ENCODE measurements at regions not wholly inside any gene's neighbourhood (a gene's known extent, or its start where the extent isn't known, plus 50 kb on each side); places are given as distances from the start of the nearest gene placed in this dataset.

DNA sequence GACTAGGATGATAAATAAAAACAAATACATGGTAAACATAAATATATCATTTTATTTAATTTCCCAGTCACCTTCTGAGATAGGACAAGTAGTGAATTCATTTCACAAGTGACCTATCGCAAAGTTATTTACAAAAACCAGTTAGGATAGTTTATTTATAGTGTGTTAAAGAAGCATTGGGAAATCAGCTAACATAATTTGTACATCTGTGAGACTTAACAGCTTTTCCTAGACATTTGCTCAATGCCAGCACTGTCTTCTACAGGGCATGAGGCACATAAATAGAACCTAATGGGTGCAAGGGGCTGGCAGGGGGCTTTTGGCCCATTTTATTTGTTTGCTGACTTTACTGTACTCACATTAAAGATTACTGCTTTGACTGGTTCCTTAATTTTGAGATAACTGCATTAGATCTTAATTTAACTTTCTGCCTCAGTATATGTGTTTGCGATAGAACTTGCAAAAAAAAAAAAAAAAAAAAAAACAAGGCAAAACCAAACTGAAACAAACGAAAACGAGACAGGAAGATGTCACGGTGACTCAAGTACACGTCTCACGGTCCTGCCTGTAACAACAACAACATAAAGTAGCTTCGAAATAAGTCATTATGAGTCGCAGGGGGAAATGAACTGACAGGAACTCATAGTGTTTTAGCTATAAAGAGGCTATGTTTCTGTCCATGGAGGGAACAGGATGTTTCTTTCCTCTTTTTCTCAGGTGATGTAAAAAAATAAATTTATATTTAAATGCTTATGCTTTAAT, 133.7 kb upstream of the GMDS start:
- no peak overlapping the region for H3K27ac Mint-ChIP-seq
- peaks cover 11% of the 10 kb centered on the region for H3K4me1 Mint-ChIP-seq
- no peaks in the 10 kb centered on the region for H3K27me3 Mint-ChIP-seq
- H3K9me3 Mint-ChIP-seq, result peaks cover 2% of the 10 kb centered on the region
- DNase-seq (ENCODE audit: low spot score in 2 of 2) (no peak), ATAC-seq (ENCODE audit: low read depth) (no peak)
- H3K4me3 Mint-ChIP-seq, result no peak overlapping the region
- H3K36me3 Mint-ChIP-seq, result peaks cover 4% of the 10 kb centered on the region

DNA sequence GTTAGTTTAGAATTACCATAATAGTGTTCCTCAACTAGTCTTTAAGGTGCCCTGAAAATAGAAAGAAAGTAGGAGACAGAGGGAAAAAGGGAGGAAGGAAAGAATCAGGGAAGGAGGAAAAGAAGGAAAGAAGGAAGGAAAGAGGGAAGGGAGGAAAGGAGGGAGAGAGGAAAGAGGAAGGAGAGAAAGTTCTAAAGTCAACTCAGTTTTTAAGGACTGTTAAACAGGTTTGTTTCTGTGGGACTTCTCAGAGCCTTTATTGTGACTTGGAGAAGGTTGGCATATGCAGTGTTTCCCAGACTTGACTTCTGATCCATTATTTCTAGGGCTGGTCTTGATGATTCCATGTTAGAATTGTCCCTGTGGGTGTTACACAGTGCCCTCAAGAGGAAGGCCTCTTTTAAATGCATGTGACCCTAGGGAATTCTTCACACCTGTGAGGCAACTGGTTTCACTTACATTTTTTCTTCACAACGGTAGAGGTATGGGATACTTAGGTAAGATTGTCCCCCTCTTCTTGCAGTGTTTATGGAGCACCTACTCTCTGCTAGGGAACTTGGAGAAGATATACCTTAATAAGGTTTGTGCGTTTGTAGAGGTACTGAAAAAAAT, 132.7 kb upstream of the GMDS start:
- ATAC-seq (ENCODE audit: low read depth) (no peak), DNase-seq (ENCODE audit: low spot score in 2 of 2) (no peak)
- peaks cover 11% of the 10 kb centered on the region for H3K4me1 Mint-ChIP-seq
- peaks cover 4% of the 10 kb centered on the region for H3K36me3 Mint-ChIP-seq
- H3K27ac Mint-ChIP-seq, result no peak overlapping the region
- H3K4me3 Mint-ChIP-seq, result no peak overlapping the region
- H3K27me3 Mint-ChIP-seq, result no peaks in the 10 kb centered on the region
- H3K9me3 Mint-ChIP-seq, result peaks cover 2% of the 10 kb centered on the region

DNA sequence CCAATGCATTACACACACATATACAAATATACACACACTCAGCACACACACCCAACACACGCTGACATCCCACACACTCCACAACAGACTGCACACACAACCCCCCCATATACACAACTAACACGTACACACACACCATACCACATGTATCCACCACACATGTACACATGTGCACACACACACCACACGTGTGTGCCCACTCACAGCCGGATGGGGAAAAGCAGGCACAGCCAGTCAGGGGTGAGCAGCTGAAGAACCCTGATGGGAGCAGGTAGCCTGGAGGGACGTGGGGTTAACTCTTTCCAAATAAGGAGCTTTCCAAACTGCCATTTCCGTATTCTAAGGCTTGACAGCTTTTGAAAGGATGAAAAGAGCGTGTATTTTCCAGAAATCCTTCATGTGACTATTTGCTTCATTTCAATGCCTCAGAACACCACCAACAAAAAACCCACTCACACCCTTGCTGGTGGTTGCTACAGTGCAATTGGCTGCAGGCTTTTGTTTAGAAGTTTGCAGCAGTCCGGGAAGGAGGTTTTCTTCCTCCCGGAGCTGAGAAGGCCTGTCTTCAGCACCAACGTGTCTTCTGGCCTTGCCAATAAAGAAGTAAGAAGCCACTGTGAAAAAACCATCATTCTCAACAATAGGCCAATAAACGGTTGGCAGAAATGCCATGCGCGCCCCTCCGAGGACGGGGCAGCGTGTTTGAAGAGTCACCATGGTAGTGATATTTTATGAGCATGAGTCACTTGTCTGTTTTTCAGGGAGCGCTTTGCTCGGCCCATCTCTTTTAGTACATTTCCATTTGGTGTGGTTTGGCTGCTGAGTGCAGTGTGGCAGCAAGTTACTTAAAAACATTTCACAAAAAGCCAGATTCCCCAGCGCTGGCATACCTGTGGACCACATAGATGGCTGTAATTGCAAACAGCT, 131.3 kb upstream of the GMDS start:
- no peak for ATAC-seq (ENCODE audit: low read depth)
- peaks cover 4% of the 10 kb centered on the region for H3K36me3 Mint-ChIP-seq
- H3K4me1 Mint-ChIP-seq, result peaks cover 11% of the 10 kb centered on the region

DNA sequence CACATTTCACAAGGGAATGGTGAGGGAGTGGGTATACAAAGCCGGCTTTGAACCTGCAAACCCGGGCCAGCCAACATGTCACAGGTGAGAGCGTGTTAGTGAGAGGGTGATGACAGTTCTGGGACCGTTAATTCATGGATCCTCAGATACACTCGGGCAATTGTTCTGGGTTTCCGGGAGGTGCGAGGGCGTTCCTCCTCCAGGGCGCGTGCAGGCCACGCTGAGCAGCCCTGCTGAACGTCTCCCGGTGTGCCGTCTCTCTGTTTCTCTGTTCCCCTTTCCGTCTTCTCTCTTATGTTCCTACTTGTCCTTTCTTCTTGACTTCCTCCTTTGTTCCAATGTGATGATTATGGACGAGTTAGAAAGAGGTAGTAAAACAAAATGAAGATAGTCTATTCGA, 130.0 kb upstream of the GMDS start:
- H3K36me3 Mint-ChIP-seq, result peaks cover 4% of the 10 kb centered on the region
- H3K27me3 Mint-ChIP-seq, result no peaks in the 10 kb centered on the region
- DNase-seq (ENCODE audit: low spot score in 2 of 2), result no peak
- peaks cover 11% of the 10 kb centered on the region for H3K4me1 Mint-ChIP-seq
- H3K9me3 Mint-ChIP-seq, result peaks cover 2% of the 10 kb centered on the region
- no peak for ATAC-seq (ENCODE audit: low read depth)
- no peak overlapping the region for H3K4me3 Mint-ChIP-seq
- no peak overlapping the region for H3K27ac Mint-ChIP-seq

More for the DNA sequence above, 131.3 kb upstream of the GMDS start:
- Mint-ChIP-seq H3K27ac (no peak overlapping the region), H3K27me3 (no peaks in the 10 kb centered on the region), H3K9me3 (peaks cover 2% of the 10 kb centered on the region), H3K4me3 (no peak overlapping the region)
- no peak for DNase-seq (ENCODE audit: low spot score in 2 of 2)

DNA sequence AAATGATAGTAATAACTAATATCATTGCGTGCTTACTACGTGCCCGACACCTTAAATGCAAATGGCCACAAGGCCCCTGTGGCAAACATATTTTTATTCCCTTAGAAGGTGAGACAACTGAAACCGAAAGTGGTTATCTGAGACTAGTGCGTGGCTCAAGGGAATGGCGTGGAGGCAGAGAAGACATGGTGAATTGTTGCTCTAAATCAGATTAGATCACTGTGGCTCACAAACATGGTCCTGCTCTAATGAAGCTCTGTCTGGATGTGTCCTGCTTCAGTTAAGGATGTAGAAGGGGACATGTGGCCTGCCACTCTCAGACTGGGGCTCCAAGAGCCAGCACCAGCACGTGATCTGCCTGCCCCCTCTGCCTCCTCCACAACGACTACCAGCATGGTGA, 124.2 kb upstream of the GMDS start:
- no peaks in the 10 kb centered on the region for H3K27me3 Mint-ChIP-seq
- no peaks in the 10 kb centered on the region for H3K4me1 Mint-ChIP-seq
- DNase-seq (ENCODE audit: low spot score in 2 of 2), result no peak
- H3K36me3 Mint-ChIP-seq, result peaks cover 2% of the 10 kb centered on the region
- H3K4me3 Mint-ChIP-seq, result no peak overlapping the region
- ATAC-seq (ENCODE audit: low read depth), result no peak
- H3K27ac Mint-ChIP-seq, result no peak overlapping the region
- no peaks in the 10 kb centered on the region for H3K9me3 Mint-ChIP-seq

DNA sequence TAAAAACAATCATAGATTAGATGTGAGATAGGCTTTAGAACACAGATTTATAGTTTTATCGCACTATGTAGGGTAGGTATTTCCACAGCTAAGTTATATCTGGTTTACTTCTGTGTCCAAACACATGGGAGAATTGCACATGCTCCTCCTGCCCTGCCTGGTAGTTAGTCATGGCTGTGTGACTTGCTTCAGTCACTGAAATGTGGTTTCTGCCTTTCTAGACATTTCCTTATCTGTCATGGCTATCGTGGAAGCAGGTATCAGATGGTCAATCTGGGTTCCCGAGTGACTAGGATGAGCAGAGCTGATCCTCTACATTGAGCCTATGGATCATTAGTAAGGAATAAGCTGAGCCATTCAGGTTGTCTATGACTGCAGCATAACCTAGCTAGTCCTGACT, 117.8 kb upstream of the GMDS start:
- Mint-ChIP-seq H3K4me3 (no peak overlapping the region), H3K9me3 (no peaks in the 10 kb centered on the region), H3K36me3 (peaks cover 22% of the 10 kb centered on the region), H3K4me1 (no peaks in the 10 kb centered on the region), H3K27me3 (no peaks in the 10 kb centered on the region), H3K27ac (no peak overlapping the region)
- DNase-seq (ENCODE audit: low spot score in 2 of 2), result no peak
- ATAC-seq (ENCODE audit: low read depth), result no peak

DNA sequence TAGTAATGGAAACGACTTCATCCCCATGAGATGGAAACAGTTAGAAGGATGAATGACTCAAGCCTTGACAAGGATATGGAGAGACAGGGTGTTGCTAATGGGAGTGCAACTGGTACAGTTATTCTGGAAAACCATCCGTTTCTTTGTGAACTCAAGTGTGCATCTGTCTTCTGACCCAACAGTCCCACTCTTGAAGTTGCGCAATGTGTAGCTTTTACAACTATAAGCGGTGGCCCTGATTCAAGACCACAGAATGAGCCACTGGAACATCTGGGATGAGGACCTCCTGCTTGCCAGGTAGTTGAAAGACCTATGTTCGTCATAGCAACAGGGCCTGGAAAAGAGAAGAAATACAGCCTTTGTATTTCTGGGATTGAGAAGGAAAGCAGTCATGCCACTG, 115.8 kb upstream of the GMDS start:
- ATAC-seq (ENCODE audit: low read depth) (no peak), DNase-seq (ENCODE audit: low spot score in 2 of 2) (no peak)
- H3K4me1 Mint-ChIP-seq, result no peaks in the 10 kb centered on the region
- no peak overlapping the region for H3K4me3 Mint-ChIP-seq
- no peaks in the 10 kb centered on the region for H3K27me3 Mint-ChIP-seq
- peaks cover 22% of the 10 kb centered on the region for H3K36me3 Mint-ChIP-seq
- no peak overlapping the region for H3K27ac Mint-ChIP-seq
- no peaks in the 10 kb centered on the region for H3K9me3 Mint-ChIP-seq

DNA sequence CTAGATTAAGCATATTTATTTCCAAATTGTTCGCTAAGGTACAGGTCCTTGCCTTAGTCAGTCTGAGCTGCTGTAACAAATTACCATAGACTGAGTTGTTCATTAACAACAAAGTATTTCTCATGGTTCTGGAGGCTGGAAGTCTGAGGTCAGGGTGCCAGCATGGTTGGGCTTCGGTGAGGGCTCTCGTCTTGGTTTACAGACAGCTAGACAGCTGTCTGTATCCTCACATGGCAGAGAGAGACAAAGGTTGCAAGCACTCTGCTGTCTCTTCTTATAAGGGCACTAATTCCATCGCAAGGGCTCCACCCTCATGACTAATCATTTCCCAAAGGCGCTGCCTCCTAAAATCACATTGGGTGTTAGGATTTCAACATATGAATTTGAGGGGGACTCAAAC, 115.3 kb upstream of the GMDS start:
- Mint-ChIP-seq H3K36me3 (peaks cover 20% of the 10 kb centered on the region), H3K27ac (no peak overlapping the region), H3K4me1 (no peaks in the 10 kb centered on the region), H3K27me3 (no peaks in the 10 kb centered on the region), H3K4me3 (no peak overlapping the region), H3K9me3 (no peaks in the 10 kb centered on the region)
- DNase-seq (ENCODE audit: low spot score in 2 of 2) (no peak), ATAC-seq (ENCODE audit: low read depth) (no peak)

DNA sequence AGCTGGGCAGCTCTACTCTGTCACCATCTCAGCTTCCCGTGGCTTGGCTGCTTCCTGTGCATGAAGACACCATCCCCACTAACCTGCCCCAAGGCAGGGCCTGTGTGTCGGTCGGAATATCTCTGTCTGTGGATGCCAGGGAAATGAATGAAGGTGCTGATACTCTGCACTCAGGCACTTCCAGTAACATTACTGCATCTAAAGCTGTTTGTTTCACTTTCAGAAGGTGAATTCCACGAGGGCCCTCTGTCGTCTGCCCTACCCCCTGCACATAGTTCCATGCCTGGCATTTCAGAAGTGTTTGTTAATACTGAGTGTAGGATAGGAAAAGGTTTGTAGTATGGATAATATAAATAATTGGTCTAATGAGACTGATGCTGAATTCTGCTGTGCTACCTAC, 114.7 kb upstream of the GMDS start:
- Mint-ChIP-seq H3K27me3 (no peaks in the 10 kb centered on the region), H3K4me1 (no peaks in the 10 kb centered on the region), H3K4me3 (no peak overlapping the region), H3K36me3 (peaks cover 20% of the 10 kb centered on the region), H3K9me3 (no peaks in the 10 kb centered on the region), H3K27ac (no peak overlapping the region)
- DNase-seq (ENCODE audit: low spot score in 2 of 2) (no peak), ATAC-seq (ENCODE audit: low read depth) (no peak)

DNA sequence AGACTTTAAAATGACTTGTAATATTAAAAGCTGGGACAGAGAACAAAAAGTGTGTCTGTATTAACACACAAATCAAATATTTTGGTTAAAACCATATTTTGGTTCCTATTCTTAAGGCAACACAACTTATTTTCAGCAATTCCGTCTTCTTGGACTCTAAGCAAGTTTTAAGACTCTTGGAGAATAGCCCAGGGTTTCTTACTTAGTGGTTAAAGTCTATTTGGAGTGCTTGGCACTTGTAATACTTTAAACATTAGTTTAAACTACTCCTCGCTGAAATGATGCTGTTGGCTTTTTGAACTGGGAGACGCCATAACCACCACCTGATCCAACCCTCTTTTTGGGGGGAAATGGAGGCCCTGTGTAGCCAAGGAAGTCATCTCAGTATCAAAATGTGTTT, 109.7 kb upstream of the GMDS start:
- Mint-ChIP-seq H3K4me3 (no peak overlapping the region), H3K4me1 (peaks cover 2% of the 10 kb centered on the region), H3K9me3 (no peaks in the 10 kb centered on the region), H3K27me3 (no peaks in the 10 kb centered on the region), H3K36me3 (peaks cover 7% of the 10 kb centered on the region), H3K27ac (no peak overlapping the region)
- no peak for DNase-seq (ENCODE audit: low spot score in 2 of 2)
- no peak for ATAC-seq (ENCODE audit: low read depth)

DNA sequence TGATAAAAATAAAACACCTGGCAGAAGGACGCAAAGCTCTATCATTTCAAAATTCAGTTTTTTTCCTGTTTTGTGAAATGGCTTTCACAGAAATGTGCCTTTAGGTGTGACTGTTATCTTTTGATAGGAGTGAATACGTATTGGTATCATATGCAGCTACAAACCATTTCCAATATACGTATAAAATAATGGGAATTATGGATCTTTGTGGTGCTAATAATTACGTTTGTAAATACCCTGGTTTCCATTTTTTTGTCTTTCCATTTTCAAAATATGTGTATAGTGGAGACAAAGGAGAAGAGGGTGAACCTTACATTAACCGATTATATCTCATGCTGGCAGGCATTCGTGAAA, 108.7 kb upstream of the GMDS start:
- Mint-ChIP-seq H3K9me3 (no peaks in the 10 kb centered on the region), H3K4me3 (no peak overlapping the region), H3K27me3 (no peaks in the 10 kb centered on the region), H3K36me3 (peaks cover 4% of the 10 kb centered on the region), H3K4me1 (peaks cover 2% of the 10 kb centered on the region), H3K27ac (no peak overlapping the region)
- ATAC-seq (ENCODE audit: low read depth), result no peak
- no peak for DNase-seq (ENCODE audit: low spot score in 2 of 2)

DNA sequence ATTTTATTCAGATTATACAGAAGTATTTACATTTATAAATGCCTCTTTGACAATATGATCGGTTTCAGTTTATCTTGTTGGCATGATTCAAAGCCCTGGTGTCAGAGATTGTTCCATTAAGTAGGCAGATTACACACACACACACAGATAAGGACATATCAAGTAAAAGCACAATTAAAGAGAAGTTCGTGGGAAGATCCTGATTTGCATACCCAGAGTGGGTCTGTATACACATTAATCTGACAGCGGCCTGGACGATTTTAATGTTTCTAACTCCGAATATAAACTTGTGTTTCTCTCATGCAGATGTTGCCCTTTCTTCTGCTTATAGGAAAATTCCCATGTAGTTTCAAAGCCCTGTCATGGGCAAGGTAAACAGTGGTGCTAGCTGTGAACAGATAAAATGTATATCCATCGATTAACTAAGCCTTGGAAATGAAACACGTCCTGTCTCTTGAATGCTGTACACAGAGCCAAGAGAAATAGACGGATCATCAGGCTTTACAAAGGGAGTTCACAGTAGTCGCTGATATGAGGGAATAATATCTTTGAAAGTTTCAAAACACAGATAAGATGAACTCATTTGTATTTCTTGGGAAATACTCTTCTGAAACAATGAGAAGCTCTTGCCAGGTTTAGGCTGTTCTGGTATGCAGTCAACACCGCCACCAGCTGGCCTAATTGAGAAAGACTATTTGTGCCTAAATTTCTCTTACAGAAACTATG, 108.2 kb upstream of the GMDS start:
- ATAC-seq (ENCODE audit: low read depth), result no peak
- H3K36me3 Mint-ChIP-seq, result peaks cover 7% of the 10 kb centered on the region
- H3K27ac Mint-ChIP-seq, result no peak overlapping the region
- H3K27me3 Mint-ChIP-seq, result no peaks in the 10 kb centered on the region
- H3K4me3 Mint-ChIP-seq, result no peak overlapping the region
- peaks cover 2% of the 10 kb centered on the region for H3K4me1 Mint-ChIP-seq
- peak; percentile 41 to 48 for DNase-seq (ENCODE audit: low spot score in 2 of 2)
- H3K9me3 Mint-ChIP-seq, result no peaks in the 10 kb centered on the region

DNA sequence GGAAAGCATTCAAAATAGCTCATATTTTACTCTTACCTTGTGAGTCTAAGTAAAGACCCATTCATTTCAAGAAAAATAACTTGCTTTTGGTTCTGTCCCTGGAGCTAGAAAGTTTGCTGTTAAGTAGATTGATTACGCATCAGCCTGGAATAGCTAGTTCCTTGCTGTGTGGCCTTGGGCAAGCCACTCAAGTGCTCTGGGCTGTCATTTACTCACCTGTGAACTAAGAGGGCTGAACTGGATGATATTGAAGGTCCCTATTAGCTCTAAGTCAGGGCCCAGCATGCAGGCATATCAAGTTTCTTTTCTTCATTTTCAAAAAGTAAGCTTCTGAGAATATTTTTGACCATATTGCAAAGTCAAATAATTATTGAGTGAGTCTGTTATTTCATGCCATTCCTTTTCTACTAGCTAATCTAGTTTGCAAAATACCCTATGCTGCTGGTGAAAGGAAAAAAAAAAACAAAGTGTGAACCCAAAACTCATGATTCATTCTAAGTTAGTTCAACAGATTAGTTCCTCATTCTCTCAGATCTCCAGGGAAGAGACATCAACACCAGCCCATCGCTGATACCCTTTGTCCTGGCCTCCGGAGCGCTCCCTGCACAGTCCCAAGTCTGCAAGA, 106.5 kb upstream of the GMDS start:
- Mint-ChIP-seq H3K36me3 (peaks cover 8% of the 10 kb centered on the region), H3K4me1 (peaks cover 2% of the 10 kb centered on the region), H3K4me3 (no peak overlapping the region), H3K27ac (no peak overlapping the region), H3K27me3 (no peaks in the 10 kb centered on the region), H3K9me3 (no peaks in the 10 kb centered on the region)
- DNase-seq (ENCODE audit: low spot score in 2 of 2) (no peak), ATAC-seq (ENCODE audit: low read depth) (no peak)

Data from memory B cell (primary cell).